ENCODE measurements at regions not wholly inside any gene's neighbourhood (a gene's known extent, or its start where the extent isn't known, plus 50 kb on each side); places are given as distances from the start of the nearest gene placed in this dataset.
A peak's percentile ranks its signal among the peaks of the same experiment; 100 is the strongest.
"Not testable (repeated sequence)": the region's sequence is repeated elsewhere in the genome, so short reads cannot be mapped to it uniquely, and the experiment has no call there.

GRCh38 chr7:9031386-9031785 is 598.0 kb downstream of the NXPH1 start:
- TF ChIP-seq ZFX (IDR thresholded peaks at IDR 0.05; ENCODE audit: borderline replicate concordance), result no peak
- TF ChIP-seq CTCF (IDR thresholded peaks at IDR 0.05), result no peak
- no peak overlapping the region for H3K27ac ChIP-seq

- H3K27ac ChIP-seq, result no peak overlapping the region
- TF ChIP-seq ZFX (IDR thresholded peaks at IDR 0.05; ENCODE audit: borderline replicate concordance) (no peak), CTCF (IDR thresholded peaks at IDR 0.05) (no peak)
Measured at GRCh38 chr7:9036080-9036479, 602.7 kb downstream of the NXPH1 start.

GRCh38 chr7:9071160-9071762 is 637.9 kb downstream of the NXPH1 start:
- H3K27ac ChIP-seq, result no peak overlapping the region
- no peak for TF ChIP-seq CTCF (IDR thresholded peaks at IDR 0.05)

- H3K27ac ChIP-seq, result not testable (repeated sequence)
Measured at GRCh38 chr7:9075774-9076173, 642.4 kb downstream of the NXPH1 start.

- TF ChIP-seq ZFX (IDR thresholded peaks at IDR 0.05; ENCODE audit: borderline replicate concordance) (no peak), CTCF (IDR thresholded peaks at IDR 0.05) (no peak)
- H3K27ac ChIP-seq, result no peak overlapping the region
Measured at GRCh38 chr7:9082203-9082602, 648.8 kb downstream of the NXPH1 start.

GRCh38 chr7:9083837-9084236 is 650.4 kb downstream of the NXPH1 start:
- TF ChIP-seq CTCF (IDR thresholded peaks at IDR 0.05) (peak; percentile 53), ZFX (IDR thresholded peaks at IDR 0.05; ENCODE audit: borderline replicate concordance) (no peak)
- H3K27ac ChIP-seq, result no peak overlapping the region

GRCh38 chr7:9091282-9091681 is 657.9 kb downstream of the NXPH1 start:
- TF ChIP-seq ZFX (IDR thresholded peaks at IDR 0.05; ENCODE audit: borderline replicate concordance) (no peak), CTCF (IDR thresholded peaks at IDR 0.05) (peak; percentile 70)
- no peak overlapping the region for H3K27ac ChIP-seq

GRCh38 chr7:9097565-9098060 is 664.2 kb downstream of the NXPH1 start:
- no peak for TF ChIP-seq CTCF (IDR thresholded peaks at IDR 0.05)
- TF ChIP-seq ZFX (IDR thresholded peaks at IDR 0.05; ENCODE audit: borderline replicate concordance), result no peak
- H3K27ac ChIP-seq, result no peak overlapping the region
